Epithelial cell of esophagus (primary cell): ENCODE measurements at regions not wholly inside any gene's neighbourhood (a gene's known extent, or its start where the extent isn't known, plus 50 kb on each side); places are given as distances from the start of the nearest gene placed in this dataset.

Experiments
- DNase-seq: peaks from one replicate; pipeline ENCODE4 v3.0.0; 2010; ENCODE audit warnings: low read depth
- H3K4me3 ChIP-seq: 2 replicates; pipeline ENCODE4 v1.5.1; 2011; ENCODE audit warnings: mild to moderate bottlenecking, low read length, control low read depth
- CTCF ChIP-seq: IDR thresholded peaks from 2 replicates; pipeline ENCODE4 v1.5.1; 2011; ENCODE audit warnings: low read depth, mild to moderate bottlenecking, low read length, control low read depth, inconsistent platforms; ENCODE audit not compliant: insufficient read depth; ENCODE audit errors: missing control alignments

- no peak for DNase-seq
- H3K4me3 ChIP-seq = no peak overlapping the region
- TF ChIP-seq CTCF = no peak
Observed at GRCh38 chr2:217638031-217638430, 364.8 kb downstream of the TNS1 start.

- H3K4me3 ChIP-seq = no peak overlapping the region
- no peak for TF ChIP-seq CTCF
- no peak for DNase-seq
Observed at GRCh38 chr2:217636991-217637561, 365.7 kb downstream of the TNS1 start.

- no peak overlapping the region for H3K4me3 ChIP-seq
- TF ChIP-seq CTCF = no peak
- no peak for DNase-seq
Observed at GRCh38 chr2:217636578-217636977, 366.2 kb downstream of the TNS1 start.

GRCh38 chr2:217634871-217635270 lies 367.9 kb downstream of the TNS1 start:
- no peak for TF ChIP-seq CTCF
- H3K4me3 ChIP-seq = no peak overlapping the region
- no peak for DNase-seq

- no peak for DNase-seq
- no peak for TF ChIP-seq CTCF
Observed at GRCh38 chr2:217632043-217632442, 370.8 kb downstream of the TNS1 start.

GRCh38 chr2:217631115-217631514 lies 371.7 kb downstream of the TNS1 start:
- H3K4me3 ChIP-seq = no peak overlapping the region
- DNase-seq = no peak
- TF ChIP-seq CTCF = no peak

More at GRCh38 chr2:217632043-217632442, 370.8 kb downstream of the TNS1 start:
- no peak overlapping the region for H3K4me3 ChIP-seq

- no peak for TF ChIP-seq CTCF
- no peak for DNase-seq
- H3K4me3 ChIP-seq = no peak overlapping the region
Observed at GRCh38 chr2:217629347-217629746, 373.4 kb downstream of the TNS1 start.
